Spleen (tissue), 7 donors: ENCODE measurements at regions not wholly inside any gene's neighbourhood (a gene's known extent, or its start where the extent isn't known, plus 50 kb on each side); places are given as distances from the start of the nearest gene placed in this dataset.

Experiments
- CTCF ChIP-seq, 11 experiments: fragments of 200-600 bp in 7 of 11; fragments of 450-650 bp in 4 of 11; sonication (generic) in 4 of 11; IDR thresholded peaks in 8 of 11; conservative IDR thresholded peaks in 3 of 11; 1 replicate in 7 of 11; 2 replicates in 4 of 11; pipeline versions ENCODE4 v1.4.0 to v1.8.0; 2016 to 2021; ENCODE audit warnings: antibody characterized with exemption in 11 of 11, inconsistent platforms in 4 of 11, mild to moderate bottlenecking in 1 of 11
- POLR2A ChIP-seq, 3 donors: fragments of 450-650 bp; IDR thresholded peaks; one replicate each; pipeline ENCODE4 v1.5.1; 2017; ENCODE audit warnings: antibody characterized with exemption in 3 of 3, mild to moderate bottlenecking in 1 of 3
- POLR2AphosphoS5 ChIP-seq, 3 donors: sonication (generic); formaldehyde crosslinking; IDR thresholded peaks; one replicate each; pipeline ENCODE4 v1.5.1; 2017; ENCODE audit warnings: antibody characterized with exemption in 3 of 3
- donor health status: DM: no; HTN: no; CAD: no; lungs with moderate emphysema.
- donor health status: DM: no; HTN: no; CAD: no.
- donor health status: DM: no; HTN: no; CAD: no.

DNA sequence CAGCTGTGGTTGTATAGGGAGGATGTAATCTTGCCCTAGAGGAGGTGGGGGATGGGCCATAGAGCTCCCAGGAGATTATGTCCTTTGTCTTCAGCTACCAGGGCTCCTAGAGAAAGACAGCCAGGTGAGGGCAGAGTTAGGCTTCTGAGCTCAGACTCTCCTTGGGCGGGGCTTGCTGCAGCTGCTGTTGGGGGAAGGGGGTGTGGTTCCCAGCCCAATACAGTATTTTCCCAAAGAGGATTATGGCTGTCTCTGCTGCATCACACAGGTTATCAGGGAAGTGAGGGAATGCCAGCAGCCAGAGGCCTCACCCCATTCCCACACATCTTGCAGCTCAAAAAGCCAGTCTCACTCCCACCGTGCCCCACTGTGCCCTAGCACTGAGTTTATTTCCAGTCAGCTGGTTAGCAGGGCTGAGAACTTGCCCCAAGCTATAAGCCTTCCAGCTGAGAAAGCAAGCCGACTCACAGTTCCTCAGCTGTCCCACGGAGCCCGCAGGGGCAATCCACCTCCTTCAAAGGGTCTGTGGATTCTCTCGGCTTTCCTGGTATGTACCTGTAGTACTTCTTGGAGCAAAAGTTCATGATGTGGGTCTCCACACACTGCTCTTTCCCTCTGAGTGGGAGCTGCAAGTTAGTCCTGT, 217.3 kb upstream of the CPNE8 start:
- TF ChIP-seq CTCF (IDR thresholded peaks at IDR 0.05 in 8 of 11, conservative IDR thresholded peaks at IDR 0.05 in 3 of 11) (no peak), POLR2A (IDR thresholded peaks at IDR 0.05) (no peak), POLR2AphosphoS5 (IDR thresholded peaks at IDR 0.05) (no peak)
